Breast epithelium (tissue), 4 donors: ENCODE measurements at regions not wholly inside any gene's neighbourhood (a gene's known extent, or its start where the extent isn't known, plus 50 kb on each side); places are given as distances from the start of the nearest gene placed in this dataset.
"Not testable (repeated sequence)": the region's sequence is repeated elsewhere in the genome, so short reads cannot be mapped to it uniquely, and the experiment has no call there.

Experiments used
- DNase-seq, 2 donors: peaks; one replicate each; pipeline ENCODE4 v3.0.0-alpha.2; 2019; ENCODE audit warnings: low spot score in 2 of 2
- H3K27ac ChIP-seq, 2 donors: fragments of 200-600 bp; sonication (generic) in 1 of 2; one replicate each; pipeline ENCODE4 v1.5.1; 2016 to 2019; ENCODE audit warnings: mild to moderate bottlenecking in 1 of 2
- H3K27me3 ChIP-seq, 2 donors: fragments of 200-600 bp; sonication (generic) in 1 of 2; one replicate each; pipeline versions ENCODE4 v1.5.1 to v1.6.0; 2017 to 2019; ENCODE audit warnings: control low read depth in 1 of 2, mild to moderate bottlenecking in 1 of 2
- H3K36me3 ChIP-seq: fragments of 200-600 bp; one replicate; pipeline ENCODE4 v1.5.1; 2019
- H3K4me1 ChIP-seq, 2 donors: fragments of 200-600 bp; sonication (generic); one replicate each; pipeline ENCODE4 v1.5.1; 2016 to 2019; ENCODE audit warnings: control low read depth in 1 of 2
- H3K4me3 ChIP-seq, 3 donors: fragments of 200-600 bp; sonication (generic); 1 replicate in 2 of 3; 2 replicates in 1 of 3; pipeline ENCODE4 v1.5.1; 2016 to 2019; ENCODE audit warnings: mild to moderate bottlenecking in 3 of 3, moderate library complexity in 2 of 3
- H3K9me3 ChIP-seq, 2 donors: fragments of 200-600 bp; sonication (generic) in 1 of 2; one replicate each; pipeline ENCODE4 v1.5.1; 2016 to 2019; ENCODE audit warnings: control low read depth in 1 of 2
- POLR2A ChIP-seq: fragments of 450-650 bp; IDR thresholded peaks from one replicate; pipeline ENCODE4 v1.6.1; 2016; ENCODE audit warnings: antibody characterized with exemption, mild to moderate bottlenecking, moderate library complexity
- POLR2AphosphoS5 ChIP-seq, 3 donors: sonication (generic); formaldehyde crosslinking; IDR thresholded peaks; one replicate each; pipeline ENCODE4 v1.6.1; 2017; ENCODE audit warnings: antibody characterized with exemption in 3 of 3
- intact Hi-C: fragments of 100-400 bp; cut with DNase I; formaldehyde crosslinking; loops from one replicate; pipeline ENCODE4 v1.15.1; 2023; ENCODE audit warnings: low total_unique reads
- TF ChIP-seq, protein P1 (sequence below), 3 donors: fragments of 450-650 bp; IDR thresholded peaks; one replicate each; pipeline ENCODE4 v1.5.1; 2016 to 2017; ENCODE audit warnings: antibody characterized with exemption in 3 of 3, mild to moderate bottlenecking in 3 of 3, moderate library complexity in 3 of 3

DNA sequence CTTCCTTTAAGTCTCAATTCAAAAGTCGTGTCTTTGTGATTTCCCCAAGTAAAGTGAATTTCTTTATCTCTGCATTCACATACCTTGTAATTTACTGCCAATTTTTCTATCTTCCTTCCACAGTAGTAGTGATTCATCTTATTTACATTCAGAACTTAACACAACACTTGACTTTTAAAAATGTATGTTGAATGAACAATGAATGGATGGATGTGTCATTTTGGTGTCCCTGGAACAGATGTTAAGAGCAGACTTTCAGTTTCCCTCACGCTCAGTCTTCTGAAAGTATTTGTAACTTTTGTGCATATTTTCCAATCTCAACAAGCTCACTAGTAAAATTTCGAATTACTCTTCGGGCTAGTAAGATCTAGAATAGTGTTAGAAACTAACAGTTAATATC is 352.0 kb downstream of the HHIPL2 start:
- TF ChIP-seq POLR2A (no peak), POLR2AphosphoS5 (IDR thresholded peaks at IDR 0.05) (no peak)
- TF ChIP-seq, protein P1, sequence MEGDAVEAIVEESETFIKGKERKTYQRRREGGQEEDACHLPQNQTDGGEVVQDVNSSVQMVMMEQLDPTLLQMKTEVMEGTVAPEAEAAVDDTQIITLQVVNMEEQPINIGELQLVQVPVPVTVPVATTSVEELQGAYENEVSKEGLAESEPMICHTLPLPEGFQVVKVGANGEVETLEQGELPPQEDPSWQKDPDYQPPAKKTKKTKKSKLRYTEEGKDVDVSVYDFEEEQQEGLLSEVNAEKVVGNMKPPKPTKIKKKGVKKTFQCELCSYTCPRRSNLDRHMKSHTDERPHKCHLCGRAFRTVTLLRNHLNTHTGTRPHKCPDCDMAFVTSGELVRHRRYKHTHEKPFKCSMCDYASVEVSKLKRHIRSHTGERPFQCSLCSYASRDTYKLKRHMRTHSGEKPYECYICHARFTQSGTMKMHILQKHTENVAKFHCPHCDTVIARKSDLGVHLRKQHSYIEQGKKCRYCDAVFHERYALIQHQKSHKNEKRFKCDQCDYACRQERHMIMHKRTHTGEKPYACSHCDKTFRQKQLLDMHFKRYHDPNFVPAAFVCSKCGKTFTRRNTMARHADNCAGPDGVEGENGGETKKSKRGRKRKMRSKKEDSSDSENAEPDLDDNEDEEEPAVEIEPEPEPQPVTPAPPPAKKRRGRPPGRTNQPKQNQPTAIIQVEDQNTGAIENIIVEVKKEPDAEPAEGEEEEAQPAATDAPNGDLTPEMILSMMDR (IDR thresholded peaks at IDR 0.05) = no peak
- intact Hi-C loops = loop anchor here (2.0 kb wide), 1 partner anchor 63 kb away; no protein-coding TSS in a partner anchor
- H3K27me3 ChIP-seq = no peaks in the 10 kb centered on the region

DNA sequence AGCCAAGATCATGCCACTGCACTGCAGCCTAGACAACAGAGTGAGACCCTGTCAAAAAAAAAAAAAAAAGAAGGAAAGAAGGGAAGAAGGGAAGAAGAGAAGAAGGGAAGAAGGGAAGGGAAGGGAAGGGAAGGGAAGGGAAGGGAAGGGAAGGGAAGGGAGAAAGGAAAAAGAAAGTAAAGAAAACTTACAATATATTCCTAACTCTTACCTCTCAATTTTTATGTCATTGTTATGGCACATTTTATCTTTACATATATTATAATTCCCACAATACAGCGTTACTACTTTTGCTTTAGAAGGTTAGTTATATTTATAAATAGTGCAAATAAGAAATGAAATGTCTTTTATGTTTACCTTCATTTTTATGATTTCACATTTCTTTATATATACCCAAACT is 358.7 kb downstream of the HHIPL2 start:
- no peaks in the 10 kb centered on the region for H3K36me3 ChIP-seq
- peaks cover 0 to 6% of the 10 kb centered on the region in 2 donors for H3K9me3 ChIP-seq
- H3K4me1 ChIP-seq = no peaks in the 10 kb centered on the region
- intact Hi-C loops = loop anchor here (5.0 kb wide), 1 partner anchor 1018 kb away; no protein-coding TSS in a partner anchor
- TF ChIP-seq, protein P1 (IDR thresholded peaks at IDR 0.05) = no peak
- TF ChIP-seq POLR2A (no peak), POLR2AphosphoS5 (IDR thresholded peaks at IDR 0.05) (no peak)
- H3K4me3 ChIP-seq = no peak overlapping the region
- H3K27me3 ChIP-seq = no peaks in the 10 kb centered on the region
- DNase-seq = no peak
- no peak overlapping the region for H3K27ac ChIP-seq

More for the DNA sequence above, 352.0 kb downstream of the HHIPL2 start:
- Histone ChIP-seq H3K4me1 (no peaks in the 10 kb centered on the region), H3K36me3 (no peaks in the 10 kb centered on the region), H3K27ac (no peak overlapping the region), H3K9me3 (peaks cover 0 to 1% of the 10 kb centered on the region in 2 donors), H3K4me3 (no peak overlapping the region)
- no peak for DNase-seq

DNA sequence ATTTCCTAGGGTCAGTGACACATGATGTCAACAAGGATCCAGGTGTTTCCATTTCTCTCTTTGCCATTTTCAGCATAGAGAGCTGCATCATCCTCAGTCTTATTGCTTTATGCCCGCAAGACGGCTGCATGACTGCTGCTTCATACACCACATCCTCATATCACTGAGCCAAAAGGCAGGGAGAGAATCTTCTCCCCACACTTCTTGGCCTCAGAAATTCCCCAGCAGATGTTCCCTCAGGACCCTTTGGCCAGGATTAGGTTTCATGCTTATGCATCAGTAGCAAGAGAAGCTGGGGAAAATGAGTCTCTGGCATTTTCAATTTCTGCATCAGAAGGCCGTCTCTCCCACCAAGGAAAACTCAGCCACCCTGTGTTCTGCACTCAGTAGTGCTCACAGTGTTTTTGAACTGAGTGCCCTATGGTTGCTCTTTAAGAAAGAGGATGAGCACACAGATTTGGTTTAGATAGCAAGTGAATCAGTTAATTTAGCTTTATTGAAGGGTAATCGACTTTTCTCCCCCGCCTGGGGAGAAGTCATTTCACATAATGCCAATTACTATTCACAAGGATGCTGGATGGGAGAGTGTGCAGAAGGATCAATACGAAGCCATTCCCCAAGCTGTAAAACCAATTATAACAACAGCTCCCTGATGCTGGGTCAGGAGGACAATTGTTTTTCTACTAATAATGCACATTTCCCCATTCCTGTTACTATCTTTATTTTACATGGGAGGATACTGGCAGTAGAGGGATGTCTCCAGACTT is 360.2 kb downstream of the HHIPL2 start:
- DNase-seq = no peak
- peaks cover 0 to 6% of the 10 kb centered on the region in 2 donors for H3K9me3 ChIP-seq
- no peaks in the 10 kb centered on the region for H3K27me3 ChIP-seq
- H3K27ac ChIP-seq = no peak overlapping the region
- intact Hi-C loops = loop anchor here (5.0 kb wide), 1 partner anchor 1020 kb away; no protein-coding TSS in a partner anchor
- TF ChIP-seq POLR2AphosphoS5 (IDR thresholded peaks at IDR 0.05) (no peak), POLR2A (no peak)
- TF ChIP-seq, protein P1 (IDR thresholded peaks at IDR 0.05) = no peak
- no peaks in the 10 kb centered on the region for H3K4me1 ChIP-seq
- H3K4me3 ChIP-seq = no peak overlapping the region
- no peaks in the 10 kb centered on the region for H3K36me3 ChIP-seq

DNA sequence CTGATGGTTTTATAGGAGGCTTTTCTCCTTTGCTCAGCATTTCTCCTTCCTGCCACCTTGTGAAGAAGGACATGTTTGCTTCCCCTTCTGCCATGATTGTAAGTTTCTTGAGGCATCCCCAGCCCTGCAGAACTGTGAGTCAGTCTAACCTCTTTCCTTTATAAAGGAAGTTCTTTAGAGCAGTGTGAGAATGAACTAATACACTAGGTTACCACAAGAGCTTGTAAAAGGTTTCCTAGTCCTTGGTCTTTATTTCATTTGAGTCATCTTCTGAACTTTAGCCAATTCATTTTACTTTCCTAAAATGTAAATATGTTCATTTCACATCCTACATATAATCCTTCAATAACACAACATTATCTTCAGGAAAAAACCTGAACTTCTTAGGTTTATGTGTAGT is 365.3 kb downstream of the HHIPL2 start:
- intact Hi-C loops = no loop called here
- Histone ChIP-seq H3K9me3 (no peaks in the 10 kb centered on the region), H3K27me3 (no peaks in the 10 kb centered on the region), H3K27ac (no peak overlapping the region), H3K4me1 (no peaks in the 10 kb centered on the region), H3K36me3 (no peaks in the 10 kb centered on the region), H3K4me3 (no peak overlapping the region)
- DNase-seq = no peak
- TF ChIP-seq, protein P1 (IDR thresholded peaks at IDR 0.05) = no peak
- no peak for TF ChIP-seq POLR2A
- no peak for TF ChIP-seq POLR2AphosphoS5 (IDR thresholded peaks at IDR 0.05)

DNA sequence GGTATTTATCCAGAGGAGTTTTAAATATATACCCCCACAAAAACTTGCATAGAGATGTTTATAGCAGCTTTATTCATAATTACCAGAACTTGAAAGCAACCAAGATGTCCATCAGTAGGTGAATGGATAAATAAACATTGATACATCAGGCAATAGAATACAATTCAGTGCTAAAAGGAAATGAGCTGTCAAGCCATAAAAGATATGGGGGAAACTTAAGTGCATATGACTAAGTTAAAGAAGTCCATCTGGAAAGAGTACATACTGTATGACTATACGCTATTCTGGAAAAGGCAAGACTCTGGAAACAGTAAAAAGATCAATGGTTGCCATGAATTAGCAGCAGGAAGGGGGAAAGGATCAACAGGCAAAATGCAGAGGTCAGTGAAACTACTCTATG is 366.7 kb downstream of the HHIPL2 start:
- Histone ChIP-seq H3K27ac (no peak overlapping the region), H3K27me3 (no peaks in the 10 kb centered on the region), H3K36me3 (no peaks in the 10 kb centered on the region), H3K4me3 (no peak overlapping the region), H3K4me1 (no peaks in the 10 kb centered on the region), H3K9me3 (no peaks in the 10 kb centered on the region)
- no peak for TF ChIP-seq POLR2AphosphoS5 (IDR thresholded peaks at IDR 0.05)
- TF ChIP-seq, protein P1 (IDR thresholded peaks at IDR 0.05) = no peak
- TF ChIP-seq POLR2A = no peak
- no peak for DNase-seq
- intact Hi-C loops = no loop called here

DNA sequence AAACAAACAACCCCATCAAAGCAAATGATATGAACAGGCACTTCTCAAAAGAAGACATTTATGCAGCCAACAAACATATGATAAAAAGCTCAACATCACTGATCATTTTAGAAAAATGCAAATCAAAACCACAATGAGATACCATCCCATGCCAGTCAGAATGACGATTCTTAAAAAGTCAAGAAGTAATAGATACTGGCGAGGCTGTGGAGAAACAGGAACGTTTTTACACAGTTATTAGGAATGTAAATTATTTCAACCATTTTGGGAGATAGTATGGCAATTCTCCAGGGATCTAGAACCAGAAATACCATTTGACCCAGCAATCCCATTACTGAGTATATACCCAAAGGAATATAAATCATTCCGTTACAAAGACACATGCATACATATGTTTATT is 370.4 kb downstream of the HHIPL2 start:
- H3K36me3 ChIP-seq, intact Hi-C loops, H3K4me3 ChIP-seq, H3K27ac ChIP-seq, H3K9me3 ChIP-seq, H3K4me1 ChIP-seq, H3K27me3 ChIP-seq, DNase-seq: not testable (repeated sequence)
